ENCODE measurements at regions not wholly inside any gene's neighbourhood (a gene's known extent, or its start where the extent isn't known, plus 50 kb on each side); places are given as distances from the start of the nearest gene placed in this dataset.

DNA sequence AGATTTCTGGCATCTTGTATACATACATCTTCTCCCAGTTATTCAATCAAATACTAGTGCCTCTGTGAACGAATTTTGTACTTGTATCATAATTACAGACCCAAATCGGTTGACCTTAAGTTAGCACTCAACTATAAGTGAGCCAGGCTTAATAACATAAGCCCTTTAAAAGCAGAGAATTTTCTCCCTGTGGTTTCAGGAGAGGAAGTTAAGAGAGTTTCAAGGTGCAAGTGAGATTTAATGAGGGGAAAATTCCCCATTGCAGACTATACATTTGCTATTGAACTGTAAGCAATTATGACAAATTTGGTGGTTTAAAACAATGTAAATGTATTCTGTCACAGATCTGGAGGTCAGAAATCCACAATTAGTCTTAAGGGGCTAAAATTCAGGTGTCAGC is 261.9 kb upstream of the NREP start:
- Mint-ChIP-seq H3K27ac (no peak overlapping the region), H3K36me3 (no peaks in the 10 kb centered on the region), H3K9me3 (no peaks in the 10 kb centered on the region), H3K27me3 (peaks cover 0 to 4% (median 0%) of the 10 kb centered on the region in 5 donors), H3K4me3 (no peak overlapping the region), H3K4me1 (no peaks in the 10 kb centered on the region)
- POLR2A ChIA-PET, result no interaction called here
- DNase-seq (no peak), ATAC-seq (no peak)

DNA sequence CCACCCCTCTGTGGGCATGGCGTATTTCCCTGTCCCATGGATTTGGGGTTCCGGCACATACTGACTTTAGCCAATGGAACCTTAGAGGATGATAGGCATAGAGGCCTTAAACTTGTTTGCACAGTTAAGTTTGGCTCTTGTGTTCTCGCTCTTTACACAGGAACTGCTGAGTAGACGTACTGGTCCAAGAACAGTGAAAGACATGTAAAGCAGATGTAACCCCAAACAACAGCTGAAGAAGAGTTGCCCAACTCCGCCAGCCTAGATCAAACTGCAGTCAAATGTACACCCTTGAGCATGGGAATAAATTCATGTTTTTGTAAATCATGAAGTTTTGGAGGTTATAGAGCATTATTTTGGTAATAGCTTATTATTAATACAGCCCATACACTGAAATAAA is 260.0 kb upstream of the NREP start:
- Mint-ChIP-seq H3K4me1 (no peaks in the 10 kb centered on the region), H3K27me3 (peaks cover 0 to 4% (median 0%) of the 10 kb centered on the region in 5 donors), H3K4me3 (no peak overlapping the region), H3K9me3 (no peaks in the 10 kb centered on the region), H3K27ac (no peak overlapping the region), H3K36me3 (no peaks in the 10 kb centered on the region)
- no peak for ATAC-seq
- POLR2A ChIA-PET, result no interaction called here
- DNase-seq, result no peak

DNA sequence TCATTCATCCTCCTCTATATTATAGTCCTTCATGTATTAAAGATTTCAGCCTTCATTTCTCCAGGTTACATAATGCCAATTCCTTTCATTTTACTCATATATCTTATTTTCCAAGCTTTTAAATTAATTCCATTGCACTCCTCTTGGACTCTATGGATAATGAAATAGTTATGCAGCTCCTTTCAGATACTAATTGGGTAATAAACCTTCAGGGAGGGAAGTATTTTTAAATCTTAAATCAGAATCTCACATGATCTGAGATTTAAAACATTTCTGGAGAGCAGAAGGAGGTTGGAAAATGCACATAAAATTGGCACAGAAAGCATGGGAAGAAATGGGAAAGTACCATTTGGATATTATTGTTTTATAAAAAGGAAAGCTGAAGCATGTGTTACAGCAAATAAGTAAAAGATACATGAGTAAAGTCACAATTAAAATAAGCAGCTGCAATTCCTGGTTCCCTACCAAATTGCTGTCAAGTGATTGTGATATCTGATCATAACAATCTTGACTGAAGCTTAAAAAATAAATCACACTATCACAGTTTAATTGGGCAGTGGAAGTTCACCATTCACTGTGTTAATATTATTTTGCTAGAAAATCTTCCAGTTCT is 257.9 kb upstream of the NREP start:
- Mint-ChIP-seq H3K4me1 (no peaks in the 10 kb centered on the region), H3K4me3 (no peak overlapping the region), H3K36me3 (no peaks in the 10 kb centered on the region), H3K9me3 (no peaks in the 10 kb centered on the region), H3K27me3 (peaks cover 0 to 9% (median 5%) of the 10 kb centered on the region in 5 donors), H3K27ac (no peak overlapping the region)
- ATAC-seq, result no peak
- POLR2A ChIA-PET, result no interaction called here
- DNase-seq, result no peak

DNA sequence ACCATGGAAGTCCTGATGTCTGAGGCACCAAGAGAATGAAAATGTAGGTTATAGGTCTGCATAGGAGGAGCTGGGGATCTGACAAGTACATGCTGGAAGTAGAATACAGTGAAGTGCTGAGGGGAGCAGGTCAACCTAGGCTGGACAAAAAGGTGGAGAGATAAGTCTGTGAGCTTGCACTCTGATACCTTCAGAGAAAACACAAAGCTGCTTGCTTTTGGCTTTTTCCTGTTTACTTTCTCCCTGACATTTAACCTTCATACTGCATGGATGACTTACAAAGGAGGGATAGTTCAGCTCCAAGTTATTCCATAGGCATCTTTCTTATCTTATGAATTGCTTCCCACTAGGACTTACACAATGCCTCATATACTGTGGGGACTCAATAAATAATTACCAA is 256.7 kb upstream of the NREP start:
- no peak overlapping the region for H3K27ac Mint-ChIP-seq
- POLR2A ChIA-PET, result no interaction called here
- H3K27me3 Mint-ChIP-seq, result peaks cover 0 to 9% (median 5%) of the 10 kb centered on the region in 5 donors
- no peak for DNase-seq
- H3K4me1 Mint-ChIP-seq, result no peaks in the 10 kb centered on the region
- no peak for ATAC-seq
- no peaks in the 10 kb centered on the region for H3K36me3 Mint-ChIP-seq
- no peak overlapping the region for H3K4me3 Mint-ChIP-seq
- H3K9me3 Mint-ChIP-seq, result no peaks in the 10 kb centered on the region

DNA sequence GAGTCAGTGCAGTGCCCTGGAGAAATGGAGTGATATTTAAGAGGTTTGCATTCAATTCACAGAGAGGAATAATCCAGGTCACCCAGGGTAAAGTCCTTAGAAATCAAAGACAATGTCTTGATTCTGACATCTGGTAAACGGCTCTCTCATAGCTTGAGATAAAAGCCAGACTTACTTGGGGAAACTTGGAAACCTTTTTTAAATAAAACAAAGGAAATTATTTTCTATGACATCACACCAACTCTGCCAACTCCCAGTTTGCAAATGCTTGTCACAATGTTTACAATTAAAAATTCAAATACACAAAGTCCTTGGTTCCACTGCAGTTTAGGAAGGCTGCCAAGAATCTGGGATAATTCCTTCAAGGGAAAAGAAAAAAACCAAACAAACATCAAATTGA is 255.1 kb upstream of the NREP start:
- no peaks in the 10 kb centered on the region for H3K9me3 Mint-ChIP-seq
- H3K27me3 Mint-ChIP-seq, result peaks cover 0 to 9% (median 5%) of the 10 kb centered on the region in 5 donors
- H3K36me3 Mint-ChIP-seq, result no peaks in the 10 kb centered on the region
- no peak overlapping the region for H3K4me3 Mint-ChIP-seq
- DNase-seq (no peak), ATAC-seq (no peak)
- H3K27ac Mint-ChIP-seq, result no peak overlapping the region
- POLR2A ChIA-PET, result no interaction called here
- H3K4me1 Mint-ChIP-seq, result no peaks in the 10 kb centered on the region

DNA sequence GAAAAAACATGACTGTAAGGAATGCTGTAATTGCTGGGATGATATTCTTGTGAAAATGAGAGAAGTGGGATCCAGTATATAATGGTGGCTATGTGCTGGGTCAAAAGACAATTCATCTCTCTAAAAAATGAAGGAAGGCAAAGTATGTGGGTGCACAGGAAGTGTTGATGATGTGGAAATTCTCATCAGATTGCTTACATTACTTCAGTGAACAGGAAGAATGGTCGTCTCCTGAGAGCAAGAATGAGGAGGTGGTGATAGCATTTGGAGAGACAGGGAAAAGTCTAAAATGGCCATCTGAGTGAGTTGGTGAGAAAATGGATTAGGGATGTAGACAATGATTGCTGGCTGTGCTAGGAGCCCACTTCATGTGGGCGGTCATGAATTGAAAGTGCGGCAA is 253.5 kb upstream of the NREP start:
- no peak for DNase-seq
- Mint-ChIP-seq H3K36me3 (no peaks in the 10 kb centered on the region), H3K4me3 (no peak overlapping the region), H3K27me3 (peaks cover 0 to 9% (median 4%) of the 10 kb centered on the region in 5 donors), H3K4me1 (no peaks in the 10 kb centered on the region), H3K27ac (no peak overlapping the region), H3K9me3 (no peaks in the 10 kb centered on the region)
- no peak for ATAC-seq
- POLR2A ChIA-PET, result no interaction called here

DNA sequence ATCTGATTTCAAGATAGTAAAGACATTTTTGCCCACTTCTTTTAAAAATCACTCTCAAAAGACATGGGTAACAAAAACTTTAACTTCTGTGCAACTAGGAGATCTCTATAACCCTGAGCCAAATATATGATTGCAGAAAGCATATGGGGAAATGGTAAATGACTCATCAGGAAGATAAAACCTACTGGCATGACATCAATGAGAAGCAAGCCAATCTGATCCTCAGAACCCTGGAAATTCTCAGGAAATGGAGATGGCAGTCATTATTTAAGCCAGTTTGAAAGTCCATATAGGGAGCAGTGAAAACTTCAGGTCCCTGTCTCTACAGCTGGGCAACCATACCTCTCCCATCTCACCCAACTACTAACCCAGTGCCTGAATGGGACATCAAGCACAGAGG is 249.7 kb upstream of the NREP start:
- H3K9me3 Mint-ChIP-seq, result no peaks in the 10 kb centered on the region
- no peak for ATAC-seq
- POLR2A ChIA-PET, result no interaction called here

DNA sequence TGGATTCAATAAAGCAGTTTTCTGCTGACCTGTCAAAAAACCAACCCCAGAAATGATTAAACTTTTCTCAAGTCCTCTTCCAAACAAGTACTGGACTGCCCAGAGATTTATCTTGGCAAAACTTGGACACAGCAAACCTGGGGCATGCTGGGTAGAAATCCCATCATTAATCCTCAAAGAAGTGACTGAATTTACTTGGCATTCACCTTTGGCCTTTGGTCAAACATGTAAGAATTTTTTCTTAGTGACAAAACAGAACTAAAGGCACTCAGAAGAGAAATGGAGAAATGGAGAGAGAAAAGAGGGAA is 248.6 kb upstream of the NREP start:
- no peak overlapping the region for H3K27ac Mint-ChIP-seq
- POLR2A ChIA-PET, result no interaction called here
- DNase-seq (no peak), ATAC-seq (no peak)
- no peaks in the 10 kb centered on the region for H3K9me3 Mint-ChIP-seq
- peaks cover 0 to 7% (median 4%) of the 10 kb centered on the region in 5 donors for H3K27me3 Mint-ChIP-seq
- no peak overlapping the region for H3K4me3 Mint-ChIP-seq
- H3K4me1 Mint-ChIP-seq, result no peaks in the 10 kb centered on the region
- no peaks in the 10 kb centered on the region for H3K36me3 Mint-ChIP-seq

More for the DNA sequence above, 249.7 kb upstream of the NREP start:
- no peak for DNase-seq
- no peak overlapping the region for H3K27ac Mint-ChIP-seq
- H3K4me3 Mint-ChIP-seq, result no peak overlapping the region
- no peaks in the 10 kb centered on the region for H3K36me3 Mint-ChIP-seq
- no peaks in the 10 kb centered on the region for H3K4me1 Mint-ChIP-seq
- peaks cover 0 to 9% (median 4%) of the 10 kb centered on the region in 5 donors for H3K27me3 Mint-ChIP-seq

DNA sequence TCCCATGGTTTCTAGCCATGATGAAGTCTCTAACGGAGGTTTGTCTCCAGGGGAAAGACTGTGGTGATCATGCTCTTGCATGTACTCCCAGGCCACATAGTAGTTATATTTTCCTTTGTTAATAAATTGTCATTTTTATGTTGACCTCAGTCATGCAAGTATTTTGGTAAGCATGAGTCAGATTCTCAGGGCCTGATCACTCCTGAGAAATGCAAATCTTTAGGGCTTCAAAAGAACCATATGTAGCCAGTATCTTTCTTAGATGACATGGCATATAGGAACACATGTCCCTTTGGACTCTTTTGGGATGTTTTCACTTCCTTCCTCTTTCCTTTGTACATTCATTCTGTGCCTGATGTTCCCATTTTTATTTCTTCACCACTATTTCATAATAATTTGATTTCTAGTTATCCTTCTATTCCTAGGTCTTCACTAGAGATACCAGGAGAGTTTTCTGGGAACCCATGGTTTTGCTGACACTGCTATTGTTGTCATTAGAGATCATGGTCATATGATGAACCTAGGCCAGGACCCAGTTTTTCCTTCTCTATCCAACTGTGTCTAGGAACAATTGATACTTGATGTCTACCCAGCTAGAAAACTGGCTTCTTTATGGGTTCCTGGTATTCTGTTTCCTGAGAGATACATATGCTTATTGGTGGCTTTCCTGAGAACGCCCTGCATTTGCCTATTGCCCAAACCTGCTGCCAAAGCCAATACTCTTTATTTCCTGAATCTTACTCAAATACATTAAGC is 248.1 kb upstream of the NREP start:
- DNase-seq (no peak), ATAC-seq (no peak)
- Mint-ChIP-seq H3K4me1 (no peaks in the 10 kb centered on the region), H3K27ac (no peak overlapping the region), H3K36me3 (no peaks in the 10 kb centered on the region), H3K4me3 (no peak overlapping the region), H3K27me3 (peaks cover 0 to 1% (median 0%) of the 10 kb centered on the region in 5 donors), H3K9me3 (no peaks in the 10 kb centered on the region)
- POLR2A ChIA-PET, result no interaction called here

DNA sequence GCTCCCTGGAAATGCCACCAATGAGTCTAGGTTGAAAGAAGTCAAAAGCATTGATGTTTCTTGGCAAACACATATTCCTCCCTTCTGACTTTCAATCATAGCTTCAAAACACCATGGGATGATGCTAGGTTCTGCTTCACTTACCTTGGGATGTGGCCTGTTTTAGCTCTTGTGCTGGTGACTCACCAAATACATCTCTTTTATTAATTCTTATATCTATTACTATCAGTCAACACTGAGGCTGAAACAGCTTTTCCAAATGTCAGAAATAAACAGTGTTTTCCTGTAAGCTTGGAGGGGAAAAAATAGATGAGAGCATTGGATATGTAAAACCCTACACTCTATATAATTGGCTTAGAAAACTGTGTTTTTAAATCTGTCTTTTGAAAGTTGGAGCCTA is 245.4 kb upstream of the NREP start:
- H3K27ac Mint-ChIP-seq, result no peak overlapping the region
- no peaks in the 10 kb centered on the region for H3K9me3 Mint-ChIP-seq
- H3K36me3 Mint-ChIP-seq, result no peaks in the 10 kb centered on the region
- no peaks in the 10 kb centered on the region for H3K4me1 Mint-ChIP-seq
- peaks cover 0 to 8% (median 0%) of the 10 kb centered on the region in 5 donors for H3K27me3 Mint-ChIP-seq
- DNase-seq, result no peak
- POLR2A ChIA-PET, result no interaction called here
- H3K4me3 Mint-ChIP-seq, result no peak overlapping the region
- ATAC-seq, result no peak

DNA sequence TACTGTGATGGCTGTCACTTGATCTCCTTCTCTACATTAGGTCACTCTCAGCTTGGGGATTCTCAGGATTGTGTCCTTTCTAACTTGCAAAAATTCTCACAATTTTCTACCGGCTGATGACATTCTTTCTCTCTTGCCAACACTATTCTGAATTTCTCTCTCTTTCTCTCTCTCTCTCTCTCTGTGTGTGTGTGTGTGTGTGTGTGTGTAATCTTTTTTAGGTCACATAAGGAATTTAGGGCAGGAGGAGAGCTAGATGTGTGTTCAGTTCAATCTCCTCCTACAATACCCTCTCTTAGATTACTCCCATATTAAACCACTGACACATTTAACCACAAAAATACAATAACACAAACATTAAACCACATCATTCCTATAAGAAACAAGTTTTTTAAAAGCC is 242.3 kb upstream of the NREP start:
- no peak overlapping the region for H3K27ac Mint-ChIP-seq
- no peak overlapping the region for H3K4me3 Mint-ChIP-seq
- H3K4me1 Mint-ChIP-seq, result no peaks in the 10 kb centered on the region
- H3K36me3 Mint-ChIP-seq, result no peaks in the 10 kb centered on the region
- ATAC-seq, result no peak
- POLR2A ChIA-PET, result no interaction called here
- no peak for DNase-seq
- H3K9me3 Mint-ChIP-seq, result peaks cover 0 to 1% (median 0%) of the 10 kb centered on the region in 9 donors
- H3K27me3 Mint-ChIP-seq, result peaks cover 0 to 8% (median 2%) of the 10 kb centered on the region in 5 donors

DNA sequence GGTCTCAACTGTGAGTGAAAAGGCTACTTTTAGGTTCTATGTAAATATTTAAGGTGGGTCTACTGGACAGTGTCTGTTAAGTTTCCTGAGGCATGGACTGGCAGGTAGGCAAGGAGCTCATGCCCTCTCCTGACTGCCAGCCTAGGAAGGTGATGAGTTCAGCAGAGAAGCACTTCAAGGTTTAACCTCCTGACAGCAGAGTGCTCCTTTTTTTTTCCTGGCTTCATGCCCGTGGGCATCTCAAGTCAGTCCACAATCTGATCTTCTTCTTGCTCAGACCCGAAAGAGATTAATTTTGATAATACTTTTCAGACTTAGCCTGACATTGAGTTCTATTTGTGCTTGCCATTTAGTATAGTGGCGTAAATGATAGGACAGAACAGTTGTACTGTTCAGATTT is 241.9 kb upstream of the NREP start:
- H3K9me3 Mint-ChIP-seq, result peaks cover 0 to 2% (median 0%) of the 10 kb centered on the region in 9 donors
- no peak overlapping the region for H3K4me3 Mint-ChIP-seq
- H3K27me3 Mint-ChIP-seq, result peaks cover 0 to 8% (median 2%) of the 10 kb centered on the region in 5 donors
- no peak overlapping the region for H3K27ac Mint-ChIP-seq
- no peaks in the 10 kb centered on the region for H3K36me3 Mint-ChIP-seq
- POLR2A ChIA-PET, result no interaction called here
- no peaks in the 10 kb centered on the region for H3K4me1 Mint-ChIP-seq
- ATAC-seq (no peak), DNase-seq (no peak)

DNA sequence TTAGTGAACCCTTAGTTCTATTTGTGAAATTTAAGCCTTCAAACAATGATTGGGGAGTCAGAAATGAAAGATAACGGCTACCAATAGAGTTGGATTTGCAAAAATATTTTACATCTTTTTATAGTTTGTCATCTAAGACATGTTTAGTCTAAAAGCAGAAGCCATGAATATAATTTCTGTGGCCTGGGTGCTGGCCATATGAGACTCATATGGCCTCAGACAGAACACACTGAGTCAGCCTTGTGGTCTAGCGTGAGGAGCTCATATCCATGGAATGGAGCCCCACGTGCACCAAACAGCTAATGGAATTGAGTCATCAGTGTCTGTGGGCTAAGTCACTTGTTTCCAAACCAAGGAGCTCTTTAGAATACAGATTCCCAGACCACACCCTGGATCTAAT is 240.7 kb upstream of the NREP start:
- POLR2A ChIA-PET, result no interaction called here
- Mint-ChIP-seq H3K27me3 (peaks cover 0 to 15% (median 4%) of the 10 kb centered on the region in 5 donors), H3K4me3 (no peak overlapping the region), H3K36me3 (no peaks in the 10 kb centered on the region), H3K9me3 (peaks cover 0 to 2% (median 0%) of the 10 kb centered on the region in 9 donors), H3K27ac (no peak overlapping the region), H3K4me1 (no peaks in the 10 kb centered on the region)
- DNase-seq (no peak), ATAC-seq (no peak)

DNA sequence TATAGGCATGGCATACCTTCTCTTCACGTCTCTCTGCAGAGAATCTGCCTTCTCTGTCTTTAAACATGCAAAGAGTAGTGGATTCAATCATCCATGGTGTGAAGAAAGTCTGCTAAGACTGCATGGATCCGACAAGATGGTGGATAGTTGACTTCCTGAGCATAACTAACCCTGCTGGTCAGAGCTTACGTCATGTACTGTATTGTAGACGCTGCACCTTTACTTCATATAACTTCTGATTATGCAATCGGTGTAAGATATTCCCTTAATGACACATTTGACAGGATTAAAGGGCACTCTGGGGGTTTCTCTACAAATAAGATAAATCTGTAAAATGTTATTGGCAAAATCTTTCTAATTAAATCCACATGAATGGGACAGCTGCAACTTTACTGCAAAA is 240.3 kb upstream of the NREP start:
- H3K36me3 Mint-ChIP-seq, result peaks cover 0 to 2% (median 0%) of the 10 kb centered on the region in 3 donors
- DNase-seq (no peak), ATAC-seq (no peak)
- H3K27ac Mint-ChIP-seq, result no peak overlapping the region
- peaks cover 0 to 2% (median 0%) of the 10 kb centered on the region in 9 donors for H3K9me3 Mint-ChIP-seq
- H3K4me1 Mint-ChIP-seq, result no peaks in the 10 kb centered on the region
- no peak overlapping the region for H3K4me3 Mint-ChIP-seq
- POLR2A ChIA-PET, result no interaction called here
- H3K27me3 Mint-ChIP-seq, result peaks cover 0 to 15% (median 4%) of the 10 kb centered on the region in 5 donors
